Loucy (cell line): ENCODE measurements at regions not wholly inside any gene's neighbourhood (a gene's known extent, or its start where the extent isn't known, plus 50 kb on each side); places are given as distances from the start of the nearest gene placed in this dataset.

Experiments used
- H2AFZ ChIP-seq: fragments of 200-600 bp; sonication (generic); 2 replicates; pipeline ENCODE4 v1.6.0; 2016; ENCODE audit warnings: antibody characterized with exemption, mild to moderate bottlenecking, low read length, moderate library complexity
- H3F3A ChIP-seq: fragments of 200-600 bp; 2 replicates; pipeline ENCODE4 v1.6.0; 2016; ENCODE audit warnings: antibody characterized with exemption, low read depth, mild to moderate bottlenecking
- H3K27me3 ChIP-seq: fragments of 200-600 bp; sonication (generic); 2 replicates; pipeline ENCODE4 v1.6.1; 2014; ENCODE audit warnings: low read length, mild to moderate bottlenecking; ENCODE audit not compliant: insufficient read depth, poor library complexity, severe bottlenecking
- H3K36me3 ChIP-seq: fragments of 200-600 bp; sonication (generic); 2 replicates; pipeline ENCODE4 v1.6.1; 2016; ENCODE audit warnings: low read length; ENCODE audit not compliant: insufficient read depth
- H3K4me1 ChIP-seq: fragments of 200-600 bp; sonication (generic); 2 replicates; pipeline ENCODE4 v1.5.1; 2014; ENCODE audit warnings: low read length, mild to moderate bottlenecking; ENCODE audit not compliant: insufficient read depth, poor library complexity, severe bottlenecking
- H3K4me2 ChIP-seq: fragments of 200-600 bp; sonication (generic); 2 replicates; pipeline ENCODE4 v1.6.0; 2014; ENCODE audit warnings: antibody characterized with exemption, low read length, low read depth, mild to moderate bottlenecking; ENCODE audit not compliant: poor library complexity, severe bottlenecking
- H3K4me3 ChIP-seq: fragments of 200-600 bp; sonication (generic); 2 replicates; pipeline ENCODE4 v1.5.1; 2014; ENCODE audit warnings: low read length, mild to moderate bottlenecking, mixed read lengths; ENCODE audit not compliant: poor library complexity, severe bottlenecking
- H3K79me2 ChIP-seq: fragments of 200-600 bp; sonication (generic); 2 replicates; pipeline ENCODE4 v1.6.1; 2014; ENCODE audit warnings: low read length; ENCODE audit not compliant: insufficient read depth
- H3K9ac ChIP-seq: fragments of 200-600 bp; sonication (generic); 2 replicates; pipeline ENCODE4 v1.6.0; 2014; ENCODE audit warnings: mild to moderate bottlenecking, low read depth, low read length, moderate library complexity; ENCODE audit not compliant: poor library complexity, severe bottlenecking
- H3K9me2 ChIP-seq: fragments of 200-600 bp; sonication (generic); replicated peaks from 2 replicates; pipeline ENCODE4 v1.6.1; 2016; ENCODE audit warnings: low read depth, low read length, mixed read lengths
- H3K9me3 ChIP-seq: fragments of 200-600 bp; sonication (generic); 2 replicates; pipeline ENCODE4 v1.6.1; 2014; ENCODE audit warnings: mild to moderate bottlenecking, antibody characterized with exemption, low read length, low read depth; ENCODE audit not compliant: insufficient read depth
- H4K20me1 ChIP-seq: fragments of 200-600 bp; sonication (generic); 2 replicates; pipeline ENCODE4 v1.6.0; 2014; ENCODE audit warnings: antibody characterized with exemption, low read length, mild to moderate bottlenecking; ENCODE audit not compliant: insufficient read depth, poor library complexity, severe bottlenecking
- CTCF ChIP-seq: fragments of 200-600 bp; sonication (generic); conservative IDR thresholded peaks from 2 replicates; pipeline ENCODE4 v1.5.1; 2014; ENCODE audit warnings: mild to moderate bottlenecking, antibody characterized with exemption, low read length
- EZH2phosphoT487 ChIP-seq: fragments of 200-600 bp; IDR thresholded peaks from 2 replicates; pipeline ENCODE4 v1.6.1; 2018; ENCODE audit warnings: antibody characterized with exemption, mild to moderate bottlenecking, moderate library complexity, borderline replicate concordance

GRCh38 chr1:87866416-87866815, 537.7 kb downstream of the LMO4 start:
- H3K9me2 ChIP-seq = no peaks in the 10 kb centered on the region
- H3K9ac ChIP-seq = no peak overlapping the region
- H3F3A ChIP-seq = no peaks in the 10 kb centered on the region
- peaks cover 35% of the 10 kb centered on the region for H3K4me1 ChIP-seq
- no peak overlapping the region for H2AFZ ChIP-seq
- peaks cover 15% of the 10 kb centered on the region; the same call in 1 of the 2 replicates for H3K9me3 ChIP-seq
- H3K36me3 ChIP-seq = no peaks in the 10 kb centered on the region
- TF ChIP-seq EZH2phosphoT487 (no peak), CTCF (no peak)
- H3K4me2 ChIP-seq = no peak overlapping the region
- no peaks in the 10 kb centered on the region for H3K79me2 ChIP-seq
- H3K27me3 ChIP-seq = no peaks in the 10 kb centered on the region
- H3K4me3 ChIP-seq = no peak overlapping the region
- H4K20me1 ChIP-seq = no peaks in the 10 kb centered on the region

GRCh38 chr1:87867626-87868025, 538.9 kb downstream of the LMO4 start:
- H3F3A ChIP-seq = 0 out of 2 replicates have a peak, but pooled peaks cover 3% of the 10 kb centered on the region
- no peak overlapping the region for H3K9ac ChIP-seq
- H4K20me1 ChIP-seq = no peaks in the 10 kb centered on the region
- H3K9me3 ChIP-seq = peaks cover 15% of the 10 kb centered on the region; the same call in 1 of the 2 replicates
- H2AFZ ChIP-seq = no peak overlapping the region
- H3K4me2 ChIP-seq = no peak overlapping the region
- no peak overlapping the region for H3K4me3 ChIP-seq
- peaks cover 45% of the 10 kb centered on the region for H3K4me1 ChIP-seq
- H3K9me2 ChIP-seq = no peaks in the 10 kb centered on the region
- no peaks in the 10 kb centered on the region for H3K36me3 ChIP-seq
- TF ChIP-seq CTCF = no peak
- TF ChIP-seq EZH2phosphoT487 = no peak
- H3K79me2 ChIP-seq = no peaks in the 10 kb centered on the region
- no peaks in the 10 kb centered on the region for H3K27me3 ChIP-seq

- Histone ChIP-seq H2AFZ (peak overlapping the region; percentile 37; the same call in 1 of the 2 replicates), H3K79me2 (no peaks in the 10 kb centered on the region), H3K9me2 (no peaks in the 10 kb centered on the region), H3K9me3 (peaks cover 15% of the 10 kb centered on the region; the same call in 1 of the 2 replicates), H3K4me2 (no peak overlapping the region), H3K36me3 (no peaks in the 10 kb centered on the region), H3K27me3 (no peaks in the 10 kb centered on the region), H3K4me1 (peaks cover 49% of the 10 kb centered on the region), H3K4me3 (no peak overlapping the region), H3K9ac (no peak overlapping the region), H4K20me1 (no peaks in the 10 kb centered on the region), H3F3A (peaks cover 8% of the 10 kb centered on the region; the same call in 1 of the 2 replicates)
- no peak for TF ChIP-seq CTCF
- no peak for TF ChIP-seq EZH2phosphoT487
Observed at GRCh38 chr1:87869567-87869966, 540.9 kb downstream of the LMO4 start.
